Kasumi-1 (cell line): ENCODE measurements at regions not wholly inside any gene's neighbourhood (a gene's known extent, or its start where the extent isn't known, plus 50 kb on each side); places are given as distances from the start of the nearest gene placed in this dataset.
"Not testable (repeated sequence)": the region's sequence is repeated elsewhere in the genome, so short reads cannot be mapped to it uniquely, and the experiment has no call there.

Experiments
- DNase-seq, 2 experiments: peaks; one replicate each; lab custom pipeline; 2025; lab: John Stamatoyannopoulos, UW

DNA sequence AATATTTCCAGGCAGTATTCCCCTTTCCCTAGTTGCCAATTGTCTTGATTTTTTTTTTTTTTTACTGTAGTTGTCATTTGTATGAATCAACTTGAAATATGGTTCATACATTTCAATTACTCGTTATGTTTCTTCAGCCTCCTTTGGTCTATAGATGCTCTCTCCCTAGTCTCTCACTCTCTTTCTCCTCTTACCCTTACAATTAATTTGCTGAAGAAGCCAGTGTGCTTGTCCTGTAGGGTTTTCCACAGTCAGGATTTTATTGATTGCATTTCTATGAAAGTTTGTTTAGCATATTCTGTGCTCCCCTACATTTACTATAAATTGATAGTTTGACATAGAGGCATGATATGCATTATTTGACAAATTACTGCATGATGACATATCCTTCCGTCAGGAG lies 112.0 kb upstream of the PRKCQ start:
- DNase-seq, result no peak

DNA sequence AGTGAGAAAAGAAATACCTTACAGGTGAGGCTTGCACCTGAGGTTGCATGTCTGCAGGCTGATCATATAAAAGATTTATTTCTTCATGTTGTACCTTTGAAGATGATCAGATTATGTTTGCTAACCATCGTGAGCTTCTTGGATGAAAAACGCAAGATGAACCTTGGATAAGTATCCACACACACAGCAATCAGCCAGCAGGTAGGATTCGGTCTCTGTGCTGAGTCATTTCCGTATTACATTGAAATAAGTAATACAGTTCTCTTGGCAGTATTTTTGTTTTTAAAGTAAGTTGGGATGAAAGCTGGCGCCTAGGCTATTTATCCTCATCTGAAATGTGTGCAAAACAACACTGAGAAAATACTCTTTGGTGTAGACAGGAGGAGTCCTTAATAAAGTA lies 109.0 kb upstream of the PRKCQ start:
- no peak for DNase-seq

DNA sequence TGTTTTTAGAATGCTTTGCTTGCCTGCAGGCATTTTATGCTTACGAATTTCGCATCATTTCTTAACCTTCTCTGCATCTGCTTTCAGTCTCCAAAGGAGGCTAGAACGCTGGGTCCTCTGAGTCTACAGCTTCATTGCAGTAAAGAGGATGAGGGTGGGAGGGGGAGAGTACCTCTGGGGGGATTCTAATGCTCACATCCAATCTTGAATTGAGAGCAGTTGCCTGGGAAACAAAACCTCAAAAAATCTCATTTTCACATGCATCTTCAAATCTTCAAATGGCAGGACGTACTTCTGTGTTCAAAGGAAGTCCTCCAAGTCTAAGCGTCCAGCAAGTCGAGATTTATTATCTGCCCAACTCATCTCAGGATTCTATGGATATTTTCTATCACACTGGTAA lies 100.7 kb upstream of the PRKCQ start:
- DNase-seq, result no peak

DNA sequence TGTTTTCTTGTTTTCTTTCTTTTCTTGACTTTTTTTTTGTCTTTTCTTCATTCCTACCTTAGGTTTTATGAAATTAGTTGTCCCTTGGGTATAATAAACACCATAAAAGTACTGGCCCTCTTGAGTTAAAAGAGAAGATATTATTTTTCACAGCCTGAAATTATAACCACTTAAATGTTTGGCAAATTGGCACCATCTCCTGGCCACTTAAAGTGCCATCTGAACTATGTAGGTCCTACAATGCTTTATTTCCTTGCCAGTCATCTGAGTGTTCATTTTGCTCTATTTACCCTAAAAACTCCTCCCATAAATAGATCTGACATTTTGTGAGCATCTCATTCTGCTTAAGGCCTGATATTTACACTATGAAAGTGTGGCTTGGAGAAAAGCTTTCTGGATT lies 98.9 kb upstream of the PRKCQ start:
- peak; percentile 8 to 19 for DNase-seq

DNA sequence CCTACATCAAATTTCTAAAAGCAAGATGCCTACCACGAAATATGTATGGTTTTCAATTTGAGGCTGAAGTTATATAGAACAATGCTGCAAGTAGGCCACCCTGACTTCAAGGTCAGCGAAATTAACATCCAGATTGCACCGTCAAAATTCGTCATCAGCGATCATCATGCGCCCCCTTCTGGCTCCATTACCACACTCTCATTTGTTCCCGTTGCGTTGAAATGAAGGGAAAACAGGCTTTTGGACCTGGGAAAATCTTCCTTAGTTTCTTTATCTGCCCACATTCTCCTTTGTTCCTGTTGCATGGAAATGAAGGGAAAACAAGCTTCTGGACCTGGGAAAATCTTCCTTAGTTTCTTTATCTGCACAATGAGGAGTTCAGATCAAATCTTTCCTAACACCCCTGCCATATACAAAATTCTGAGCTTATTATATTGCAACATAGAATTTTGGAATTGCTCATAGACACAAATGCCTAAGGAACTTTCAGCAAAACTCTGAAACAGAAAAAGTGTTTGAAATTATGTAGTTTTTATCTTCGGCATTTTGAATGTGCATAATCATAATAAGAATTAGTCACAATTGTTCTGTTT lies 98.2 kb upstream of the PRKCQ start:
- DNase-seq, result peak; percentile 67 to 83

DNA sequence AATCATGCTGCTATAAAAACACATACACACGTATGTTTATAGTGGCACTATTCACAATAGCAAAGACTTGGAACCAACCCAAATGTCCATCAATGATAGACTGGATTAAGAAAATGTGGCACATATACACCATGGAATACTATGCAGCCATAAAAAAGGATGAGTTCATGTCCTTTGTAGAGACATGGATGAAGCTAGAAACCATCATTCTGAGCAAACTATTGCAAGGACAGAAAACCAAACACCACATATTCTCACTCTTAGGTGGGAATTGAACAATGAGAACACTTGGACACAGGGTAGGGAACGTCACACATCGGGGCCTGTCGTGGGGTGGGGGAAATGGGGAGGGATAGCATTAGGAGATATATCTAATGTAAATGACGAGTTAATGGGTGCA lies 97.1 kb upstream of the PRKCQ start:
- DNase-seq, result not testable (repeated sequence)

DNA sequence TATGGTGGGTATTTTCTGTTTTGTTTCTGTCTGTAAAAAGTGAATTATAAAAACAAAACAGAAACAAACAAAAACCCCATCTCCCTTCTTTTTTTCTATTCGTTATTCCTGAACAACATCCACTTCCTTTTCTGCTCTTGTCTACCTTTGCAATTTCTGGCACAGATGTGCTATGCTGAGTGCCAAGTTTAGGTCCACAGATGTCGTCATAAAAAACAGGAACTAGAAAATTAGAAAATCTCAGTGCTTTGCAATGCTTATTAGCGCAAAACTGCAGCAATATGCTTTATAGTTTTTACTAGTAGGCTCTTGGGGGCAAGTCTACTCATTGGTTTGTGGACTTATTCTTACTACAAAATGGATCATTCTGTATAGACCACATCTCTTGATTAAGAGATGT lies 94.2 kb upstream of the PRKCQ start:
- peak; percentile 25 to 52 for DNase-seq

DNA sequence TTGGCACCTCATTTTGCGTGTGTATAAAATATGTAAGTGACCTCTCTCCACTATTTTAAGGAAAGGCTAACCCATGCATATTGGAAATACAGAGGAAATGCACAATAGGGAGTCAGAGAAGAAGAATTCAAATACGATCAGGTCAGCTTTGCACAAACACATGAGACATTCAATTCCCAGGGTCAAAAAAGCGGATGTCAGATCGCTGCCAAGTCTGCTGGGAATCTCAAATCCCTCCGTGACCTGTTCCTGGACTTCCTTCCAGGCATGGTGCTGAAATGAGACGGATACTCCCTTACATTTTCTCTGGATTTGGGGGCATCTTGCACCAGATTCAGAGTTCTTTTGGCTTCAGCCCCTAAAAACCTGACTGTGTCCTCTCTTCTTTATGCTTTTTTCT lies 91.9 kb upstream of the PRKCQ start:
- no peak for DNase-seq

DNA sequence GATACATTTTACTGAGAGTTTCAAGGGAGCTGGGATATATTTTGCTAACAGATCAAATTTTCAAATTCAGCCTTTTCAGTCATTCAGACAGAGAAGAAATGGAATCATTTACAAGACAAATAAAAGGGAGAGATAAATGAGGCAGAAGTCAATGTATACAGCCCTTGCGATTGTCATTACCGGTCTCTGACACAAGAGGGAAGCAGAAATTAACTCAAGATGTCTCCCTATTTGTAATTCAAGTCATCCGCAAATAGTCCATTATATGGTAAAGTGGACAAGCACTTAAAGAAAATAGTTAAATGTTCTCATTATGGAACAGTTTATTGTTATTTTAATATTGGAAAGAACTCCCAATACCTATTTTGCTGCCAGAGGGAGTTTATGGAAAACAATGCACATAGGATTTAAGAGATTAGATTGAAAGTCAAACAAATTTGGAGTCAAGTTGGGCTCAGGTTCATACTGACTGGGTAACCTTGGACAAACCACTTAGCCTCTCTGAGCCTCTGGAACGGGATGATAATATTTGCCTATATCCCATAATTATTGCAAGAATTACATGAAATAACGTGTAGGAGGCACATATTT lies 89.3 kb upstream of the PRKCQ start:
- DNase-seq, result peak; percentile 86 to 92

DNA sequence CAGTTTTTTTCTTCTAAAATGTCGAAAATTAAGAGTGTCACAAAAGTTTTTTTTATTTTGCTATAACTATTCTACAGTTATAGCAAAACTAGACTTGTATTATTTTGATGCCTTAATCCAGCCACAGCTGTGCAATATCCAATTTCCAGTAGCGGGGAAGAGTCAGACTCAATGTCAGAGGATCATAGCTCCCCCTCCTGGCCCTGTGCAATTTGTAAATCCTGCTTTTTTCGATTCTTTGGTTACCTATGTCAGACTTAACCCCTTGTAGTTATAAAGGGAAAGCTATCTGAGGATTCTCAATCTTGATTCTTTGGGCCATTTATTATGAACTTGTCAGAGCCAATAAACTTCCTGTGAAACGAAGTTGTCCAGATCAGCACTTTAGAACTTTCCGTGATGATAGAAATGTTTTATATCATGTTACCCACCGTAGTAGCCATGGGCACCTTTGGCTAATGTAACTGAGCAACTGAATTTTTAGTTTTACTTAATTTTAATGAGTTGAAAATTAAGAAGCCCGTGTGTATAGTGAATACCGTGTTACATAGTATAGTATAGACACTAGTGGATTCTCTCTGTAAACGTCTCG lies 87.7 kb upstream of the PRKCQ start:
- DNase-seq, result peak; percentile 85 to 93

DNA sequence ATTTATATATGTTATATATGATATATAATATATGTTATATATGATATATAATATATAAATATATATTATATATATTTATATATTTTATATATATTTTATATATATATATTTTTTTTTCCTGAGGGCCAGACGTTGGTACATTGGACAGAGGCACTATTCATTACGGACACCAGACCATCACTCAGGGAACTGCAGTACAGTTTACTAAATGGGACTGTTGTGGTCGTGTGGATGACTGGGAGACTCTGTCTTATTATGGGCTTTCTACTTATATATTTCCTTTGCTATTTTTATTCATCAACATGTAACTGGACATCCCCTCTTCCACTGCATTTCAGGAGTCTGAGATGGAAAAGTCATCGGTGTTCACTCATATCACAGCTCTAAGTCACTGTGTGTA lies 87.1 kb upstream of the PRKCQ start:
- DNase-seq, result no peak

DNA sequence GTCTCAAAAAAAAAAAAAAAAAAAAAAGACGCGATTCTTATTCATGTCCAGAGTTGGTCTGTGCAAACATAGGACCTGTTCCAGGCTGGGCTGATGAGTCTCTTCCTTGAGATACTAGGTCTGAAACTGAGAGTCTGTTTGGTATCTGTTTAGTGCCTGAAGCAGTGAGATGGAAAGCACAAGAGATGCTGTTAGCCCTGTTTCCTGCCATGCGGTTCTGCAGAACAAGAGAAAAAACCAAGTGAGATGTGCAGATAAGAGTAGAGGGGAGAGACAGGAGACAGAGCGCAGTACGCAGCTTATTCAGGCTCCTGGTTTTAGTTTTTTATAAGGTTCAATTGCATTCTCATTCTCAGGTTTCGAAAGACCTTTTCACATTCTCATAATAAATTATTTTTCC lies 85.8 kb upstream of the PRKCQ start:
- peak; percentile 30 for DNase-seq

DNA sequence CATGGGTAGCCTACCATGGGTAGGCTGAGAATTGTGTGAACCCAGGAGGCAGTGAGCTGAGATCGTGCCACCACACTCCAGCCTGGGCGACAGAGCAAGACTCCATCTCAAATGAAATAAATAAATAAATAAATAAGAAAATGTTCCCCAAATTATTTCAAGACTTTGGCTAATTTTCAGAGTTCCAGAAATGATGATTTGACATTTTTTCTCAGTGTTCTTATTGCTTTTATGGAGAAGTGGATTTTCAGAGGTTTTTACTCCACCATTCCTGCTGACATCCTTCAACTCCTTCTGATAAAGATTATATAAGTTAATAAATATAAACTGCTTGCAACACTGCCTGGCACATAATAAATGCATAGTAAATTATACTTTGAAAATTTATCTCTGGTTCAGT lies 80.4 kb upstream of the PRKCQ start:
- DNase-seq, result no peak

DNA sequence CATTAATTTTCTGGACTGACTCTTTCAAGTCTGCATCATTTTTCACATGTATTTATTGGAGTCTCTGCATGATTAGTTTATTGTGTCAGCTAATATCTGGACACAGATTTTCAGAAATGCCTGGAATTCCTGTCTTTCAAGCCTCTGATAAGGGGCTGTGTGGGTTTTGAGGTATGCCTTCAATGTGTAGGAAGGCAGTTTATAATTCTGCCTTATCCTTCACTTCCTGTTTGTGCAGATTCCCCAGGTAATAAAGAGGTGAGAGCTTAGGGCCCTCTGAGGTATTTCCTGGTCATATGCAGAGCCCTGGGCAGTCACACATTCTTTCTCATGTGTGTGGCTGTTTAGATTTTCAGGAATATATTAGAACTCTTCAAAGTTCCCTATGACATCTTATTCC lies 79.4 kb upstream of the PRKCQ start:
- DNase-seq, result no peak

DNA sequence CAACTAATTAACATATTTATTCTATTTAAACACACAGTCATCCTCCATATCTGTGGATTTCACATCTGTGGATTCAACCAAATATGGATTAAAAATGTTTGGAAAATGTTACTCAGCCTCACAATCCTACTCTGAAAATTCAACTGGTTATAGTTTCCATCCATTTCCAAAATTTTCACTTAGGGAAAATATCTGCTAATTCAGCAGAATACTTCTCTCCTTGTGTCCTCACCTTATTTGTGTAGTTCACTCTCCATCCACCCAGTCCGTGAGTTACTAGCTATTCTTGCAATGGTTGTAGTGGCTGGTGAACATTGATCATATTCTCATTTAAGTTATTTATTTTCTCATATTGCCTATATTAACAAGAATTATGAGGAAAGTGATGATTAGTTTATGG lies 77.6 kb upstream of the PRKCQ start:
- DNase-seq, result no peak

DNA sequence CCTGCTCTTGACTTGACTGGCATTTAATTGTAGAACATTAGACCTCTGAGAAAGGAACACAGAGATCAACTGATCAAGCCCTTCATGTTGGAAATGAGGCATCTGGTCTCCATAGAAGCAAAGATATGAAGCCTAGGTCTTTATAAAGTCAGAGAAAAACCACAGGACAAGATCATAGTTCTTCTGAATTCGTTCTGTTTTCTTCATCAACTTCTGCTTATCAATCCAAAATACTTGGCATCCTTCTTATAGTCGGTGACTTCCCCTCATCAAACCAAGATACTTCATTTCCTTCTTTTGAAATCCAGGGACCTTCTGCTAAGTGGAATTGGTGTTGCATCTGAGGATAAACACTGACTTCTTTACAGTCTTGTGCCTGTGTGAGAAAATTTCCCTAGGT lies 77.1 kb upstream of the PRKCQ start:
- no peak for DNase-seq

DNA sequence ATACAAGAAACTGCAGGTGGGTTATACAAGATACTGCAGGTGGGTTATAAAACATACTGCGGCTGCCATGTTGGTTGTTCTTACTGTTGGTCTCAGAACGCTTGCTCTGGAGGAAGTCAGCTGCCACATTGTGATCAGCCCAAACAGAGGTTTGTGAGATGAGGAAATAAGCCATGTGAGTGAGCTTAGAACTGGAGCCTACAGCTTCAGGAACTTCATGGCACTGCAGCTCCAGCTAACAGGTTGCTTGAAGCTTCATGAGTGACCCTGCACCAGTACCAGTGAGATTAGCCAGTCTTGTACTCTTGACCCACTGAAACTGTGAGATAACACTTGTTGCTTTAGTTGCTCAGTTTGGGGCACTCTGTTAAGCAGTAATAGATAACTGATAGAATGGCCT lies 74.5 kb upstream of the PRKCQ start:
- DNase-seq, result peak in 1 of 2 experiments; percentile 17

DNA sequence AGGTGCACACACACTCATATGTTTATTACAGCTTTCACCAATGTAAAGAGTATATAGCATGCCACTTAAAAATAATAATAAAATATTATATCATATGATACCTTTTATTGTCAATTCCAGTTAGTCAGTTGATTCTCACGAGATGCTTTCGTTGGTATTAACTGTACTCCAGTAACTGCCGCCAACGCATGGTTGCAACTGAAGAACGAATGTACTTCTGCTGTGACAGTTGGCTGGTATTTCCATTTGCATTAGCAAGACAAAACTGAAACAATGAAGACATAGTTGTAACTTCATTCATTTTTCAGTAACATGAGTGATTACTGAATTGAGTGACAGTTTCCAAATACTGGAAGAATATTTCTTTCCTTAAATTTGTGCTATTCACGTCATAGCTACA lies 70.5 kb upstream of the PRKCQ start:
- DNase-seq, result no peak

DNA sequence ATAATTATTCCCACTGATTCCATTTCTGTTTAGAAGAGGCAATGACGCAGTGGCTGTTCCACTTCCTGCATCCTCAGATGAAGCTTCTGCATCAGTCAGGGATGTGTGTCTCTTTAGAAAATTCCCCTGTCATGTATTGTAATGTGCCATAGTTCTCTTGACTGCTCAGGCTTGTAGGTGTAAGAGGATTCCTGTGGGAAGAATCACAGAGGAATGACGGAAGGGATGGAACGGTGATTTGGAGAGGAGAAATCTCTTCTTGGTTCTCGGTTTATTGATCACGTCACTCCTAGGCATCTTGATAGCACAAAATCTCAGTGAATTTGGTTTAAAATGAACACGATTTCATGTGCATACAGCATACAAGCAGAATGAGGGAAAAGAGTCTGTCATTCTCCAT lies 69.8 kb upstream of the PRKCQ start:
- no peak for DNase-seq

DNA sequence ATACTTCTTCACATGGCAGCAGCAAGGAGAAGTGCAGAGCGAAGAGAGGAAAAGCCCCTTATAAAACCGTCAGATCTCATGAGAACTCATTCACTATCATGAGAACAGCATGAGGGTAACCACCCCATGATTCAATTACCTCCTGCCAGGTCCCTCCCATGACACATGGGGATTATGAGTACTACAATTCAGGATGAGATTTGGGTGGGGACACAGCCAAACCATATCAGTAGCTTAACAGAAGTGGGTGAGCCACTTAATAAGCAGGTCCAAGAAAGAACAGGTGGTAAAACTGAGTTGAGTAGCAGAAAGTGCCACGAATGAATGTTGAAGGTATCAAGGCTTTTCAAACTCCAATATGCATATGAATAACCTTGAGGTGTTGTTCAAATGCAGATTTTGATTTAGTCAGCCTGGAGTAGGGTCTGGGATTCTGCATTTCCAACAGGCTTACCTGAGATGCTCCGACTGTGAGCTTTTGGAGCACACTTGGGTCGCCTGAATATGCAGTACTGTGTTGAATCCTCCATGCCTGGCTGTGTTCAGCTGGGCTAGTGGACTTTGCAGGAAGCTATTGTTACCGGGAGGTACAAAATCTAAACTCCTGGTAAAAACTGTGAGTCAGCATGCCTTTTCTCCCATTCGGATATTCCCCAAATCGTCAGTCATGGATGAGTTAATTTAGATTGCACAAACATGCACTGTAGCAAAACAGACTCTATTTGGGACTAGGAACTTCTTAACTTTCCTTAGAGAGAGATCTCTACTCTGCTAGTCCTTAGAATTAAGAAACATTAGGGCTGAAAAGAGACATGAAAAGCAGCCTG lies 69.0 kb upstream of the PRKCQ start:
- DNase-seq, result no peak

DNA sequence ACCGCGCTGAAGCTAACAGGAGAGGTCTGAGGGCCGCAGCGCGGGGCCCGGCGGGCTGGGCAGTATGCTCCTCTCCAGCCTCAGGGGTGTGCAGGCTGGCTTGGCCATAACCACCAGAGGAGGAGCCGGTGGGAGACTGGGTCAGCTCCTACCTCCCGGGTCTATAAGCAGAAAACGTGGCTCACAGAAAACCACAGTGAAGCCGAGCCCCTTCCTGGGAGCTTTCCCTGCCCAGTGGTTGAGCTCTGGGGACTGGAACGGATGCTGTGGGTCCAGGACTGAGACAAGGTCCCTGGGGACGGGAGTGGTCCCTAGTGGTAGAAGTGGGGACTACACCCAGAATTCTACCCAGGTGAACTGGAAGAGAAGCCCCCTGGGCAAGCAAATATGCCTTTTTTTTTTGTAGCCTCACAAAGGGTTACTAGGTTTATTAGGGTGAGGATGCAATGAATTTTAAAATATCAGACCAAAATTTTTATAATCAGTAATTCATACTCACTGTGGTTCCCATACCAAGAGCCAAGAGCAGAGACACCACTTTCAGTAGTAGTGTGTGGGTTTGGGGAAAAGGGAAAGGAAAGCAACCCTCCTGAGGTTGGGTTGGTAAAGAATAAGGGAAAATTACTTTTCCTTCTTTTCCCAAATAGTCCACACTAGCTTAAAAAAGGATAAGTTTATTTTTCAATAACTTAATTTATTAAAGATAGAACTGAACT lies 67.9 kb upstream of the PRKCQ start:
- DNase-seq, result peak; percentile 70 to 75

DNA sequence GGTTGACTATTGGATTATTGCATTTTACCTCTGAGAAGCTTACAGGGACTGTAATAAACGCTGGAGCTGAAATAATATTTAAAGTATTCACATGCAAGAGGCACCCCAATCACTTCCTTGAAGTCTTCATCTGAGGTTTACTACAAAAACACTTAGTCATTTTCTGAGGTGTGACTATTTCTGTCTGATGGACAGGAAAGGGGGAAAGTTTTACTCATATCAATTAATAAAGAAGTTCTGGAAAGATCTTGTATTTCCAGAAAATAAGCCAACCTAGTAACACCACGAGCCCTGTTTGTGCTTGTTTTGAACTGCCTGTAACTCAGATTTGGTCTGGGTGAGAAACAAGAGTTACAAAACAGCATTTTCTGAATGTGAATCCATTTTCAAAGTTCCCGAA lies 63.9 kb upstream of the PRKCQ start:
- no peak for DNase-seq
